ENCODE measurements at regions not wholly inside any gene's neighbourhood (a gene's known extent, or its start where the extent isn't known, plus 50 kb on each side); places are given as distances from the start of the nearest gene placed in this dataset.
"Not testable (repeated sequence)": the region's sequence is repeated elsewhere in the genome, so short reads cannot be mapped to it uniquely, and the experiment has no call there.

- no peaks in the 10 kb centered on the region for H3K36me3 Mint-ChIP-seq
- no peaks in the 10 kb centered on the region for H3K4me1 Mint-ChIP-seq
- H3K9me3 Mint-ChIP-seq = no peaks in the 10 kb centered on the region
- H3K27ac Mint-ChIP-seq = no peak overlapping the region
- H3K27me3 Mint-ChIP-seq = no peaks in the 10 kb centered on the region
- H3K4me3 Mint-ChIP-seq = no peak overlapping the region
These were observed 219.2 kb downstream of the OPA1 start for GRCh38 chr3:193812078-193812725.

GRCh38 chr3:193812791-193813500, 219.9 kb downstream of the OPA1 start:
- H3K27me3 Mint-ChIP-seq = no peaks in the 10 kb centered on the region
- no peak overlapping the region for H3K27ac Mint-ChIP-seq
- no peaks in the 10 kb centered on the region for H3K36me3 Mint-ChIP-seq
- H3K9me3 Mint-ChIP-seq = no peaks in the 10 kb centered on the region
- no peaks in the 10 kb centered on the region for H3K4me1 Mint-ChIP-seq
- no peak overlapping the region for H3K4me3 Mint-ChIP-seq

- Mint-ChIP-seq H3K4me1 (no peaks in the 10 kb centered on the region), H3K27me3 (no peaks in the 10 kb centered on the region), H3K4me3 (no peak overlapping the region), H3K9me3 (no peaks in the 10 kb centered on the region), H3K27ac (no peak overlapping the region), H3K36me3 (no peaks in the 10 kb centered on the region)
These were observed 220.5 kb downstream of the OPA1 start for GRCh38 chr3:193813501-193813830.

- no peaks in the 10 kb centered on the region for H3K9me3 Mint-ChIP-seq
These were observed 221.3 kb downstream of the OPA1 start for GRCh38 chr3:193814166-193814892.

GRCh38 chr3:193815246-193816027, 222.4 kb downstream of the OPA1 start:
- no peak overlapping the region for H3K4me3 Mint-ChIP-seq
- no peak overlapping the region for H3K27ac Mint-ChIP-seq

More at GRCh38 chr3:193814166-193814892, 221.3 kb downstream of the OPA1 start:
- Mint-ChIP-seq H3K27ac (no peak overlapping the region), H3K4me1 (no peaks in the 10 kb centered on the region), H3K27me3 (peaks cover 1% of the 10 kb centered on the region), H3K36me3 (no peaks in the 10 kb centered on the region), H3K4me3 (no peak overlapping the region)

GRCh38 chr3:193816028-193816395, 223.0 kb downstream of the OPA1 start:
- Mint-ChIP-seq H3K4me1 (no peaks in the 10 kb centered on the region), H3K36me3 (no peaks in the 10 kb centered on the region), H3K4me3 (no peak overlapping the region), H3K9me3 (no peaks in the 10 kb centered on the region), H3K27me3 (peaks cover 3% of the 10 kb centered on the region), H3K27ac (no peak overlapping the region)

More at GRCh38 chr3:193815246-193816027, 222.4 kb downstream of the OPA1 start:
- H3K27me3 Mint-ChIP-seq = peaks cover 1% of the 10 kb centered on the region
- no peaks in the 10 kb centered on the region for H3K4me1 Mint-ChIP-seq
- H3K9me3 Mint-ChIP-seq = no peaks in the 10 kb centered on the region
- H3K36me3 Mint-ChIP-seq = no peaks in the 10 kb centered on the region

GRCh38 chr3:193816656-193817311, 223.8 kb downstream of the OPA1 start:
- no peak overlapping the region for H3K27ac Mint-ChIP-seq
- no peaks in the 10 kb centered on the region for H3K36me3 Mint-ChIP-seq
- peaks cover 4% of the 10 kb centered on the region for H3K27me3 Mint-ChIP-seq
- no peaks in the 10 kb centered on the region for H3K9me3 Mint-ChIP-seq
- no peak overlapping the region for H3K4me3 Mint-ChIP-seq
- H3K4me1 Mint-ChIP-seq = no peaks in the 10 kb centered on the region

- no peak overlapping the region for H3K27ac Mint-ChIP-seq
- peaks cover 4% of the 10 kb centered on the region for H3K27me3 Mint-ChIP-seq
- no peaks in the 10 kb centered on the region for H3K36me3 Mint-ChIP-seq
- no peaks in the 10 kb centered on the region for H3K9me3 Mint-ChIP-seq
- no peak overlapping the region for H3K4me3 Mint-ChIP-seq
- no peaks in the 10 kb centered on the region for H3K4me1 Mint-ChIP-seq
These were observed 226.4 kb downstream of the OPA1 start for GRCh38 chr3:193819117-193820010.

- Mint-ChIP-seq H3K9me3 (no peaks in the 10 kb centered on the region), H3K36me3 (no peaks in the 10 kb centered on the region), H3K4me1 (no peaks in the 10 kb centered on the region), H3K27me3 (peaks cover 4% of the 10 kb centered on the region), H3K4me3 (no peak overlapping the region), H3K27ac (peak overlapping the region; percentile 32)
These were observed 228.2 kb downstream of the OPA1 start for GRCh38 chr3:193821151-193821668.

GRCh38 chr3:193822492-193823212, 229.6 kb downstream of the OPA1 start:
- Mint-ChIP-seq H3K9me3 (no peaks in the 10 kb centered on the region), H3K27ac (no peak overlapping the region), H3K4me3 (no peak overlapping the region), H3K36me3 (no peaks in the 10 kb centered on the region), H3K27me3 (peaks cover 4% of the 10 kb centered on the region), H3K4me1 (no peaks in the 10 kb centered on the region)

- H3K9me3 Mint-ChIP-seq, H3K4me1 Mint-ChIP-seq, H3K36me3 Mint-ChIP-seq, H3K27me3 Mint-ChIP-seq, H3K4me3 Mint-ChIP-seq, H3K27ac Mint-ChIP-seq: not testable (repeated sequence)
These were observed 230.2 kb downstream of the OPA1 start for GRCh38 chr3:193823213-193823605.

- no peaks in the 10 kb centered on the region for H3K9me3 Mint-ChIP-seq
- H3K4me1 Mint-ChIP-seq = no peaks in the 10 kb centered on the region
- H3K4me3 Mint-ChIP-seq = no peak overlapping the region
- no peak overlapping the region for H3K27ac Mint-ChIP-seq
- H3K27me3 Mint-ChIP-seq = peaks cover 3% of the 10 kb centered on the region
- H3K36me3 Mint-ChIP-seq = no peaks in the 10 kb centered on the region
These were observed 231.4 kb downstream of the OPA1 start for GRCh38 chr3:193824365-193824764.

- Mint-ChIP-seq H3K27ac (no peak overlapping the region), H3K27me3 (peaks cover 3% of the 10 kb centered on the region), H3K4me3 (no peak overlapping the region), H3K4me1 (no peaks in the 10 kb centered on the region), H3K9me3 (no peaks in the 10 kb centered on the region), H3K36me3 (no peaks in the 10 kb centered on the region)
These were observed 232.6 kb downstream of the OPA1 start for GRCh38 chr3:193825617-193826016.

Data from activated naive CD4-positive, alpha-beta T cell treated with anti-CD3 and anti-CD28 coated beads, Interleukin-2, amount 50 U/mL, for 24 hours (primary cell).